GM19240 (cell line): ENCODE measurements at regions not wholly inside any gene's neighbourhood (a gene's known extent, or its start where the extent isn't known, plus 50 kb on each side); places are given as distances from the start of the nearest gene placed in this dataset.

Experiments
- DNase-seq: peaks from one replicate; pipeline ENCODE4 v3.0.0; 2011; ENCODE audit warnings: low spot score; ENCODE audit not compliant: insufficient read length

- DNase-seq, result no peak
Measured at GRCh38 chr3:105051111-105051510, 315.6 kb upstream of the ALCAM start.

- no peak for DNase-seq
Measured at GRCh38 chr3:105051972-105052371, 314.7 kb upstream of the ALCAM start.

DNA sequence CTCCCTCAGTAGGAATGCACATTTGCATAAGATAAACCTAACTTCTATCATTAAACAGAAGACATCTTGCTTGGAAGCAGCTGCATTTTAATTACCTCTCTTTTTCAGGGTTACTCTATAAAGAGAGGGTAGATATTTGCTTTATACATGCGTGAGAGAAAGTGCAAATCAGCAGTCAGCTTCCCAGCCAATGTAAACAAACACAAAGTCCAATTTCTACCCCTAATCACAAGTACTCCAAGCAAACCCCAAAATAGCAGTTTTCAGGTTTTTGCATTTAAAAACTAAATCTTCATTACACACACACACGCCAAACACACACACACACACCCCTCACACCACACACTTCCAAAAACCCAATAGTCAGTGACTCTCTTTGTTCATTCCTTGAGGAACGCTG is 303.9 kb upstream of the ALCAM start:
- no peak for DNase-seq

DNA sequence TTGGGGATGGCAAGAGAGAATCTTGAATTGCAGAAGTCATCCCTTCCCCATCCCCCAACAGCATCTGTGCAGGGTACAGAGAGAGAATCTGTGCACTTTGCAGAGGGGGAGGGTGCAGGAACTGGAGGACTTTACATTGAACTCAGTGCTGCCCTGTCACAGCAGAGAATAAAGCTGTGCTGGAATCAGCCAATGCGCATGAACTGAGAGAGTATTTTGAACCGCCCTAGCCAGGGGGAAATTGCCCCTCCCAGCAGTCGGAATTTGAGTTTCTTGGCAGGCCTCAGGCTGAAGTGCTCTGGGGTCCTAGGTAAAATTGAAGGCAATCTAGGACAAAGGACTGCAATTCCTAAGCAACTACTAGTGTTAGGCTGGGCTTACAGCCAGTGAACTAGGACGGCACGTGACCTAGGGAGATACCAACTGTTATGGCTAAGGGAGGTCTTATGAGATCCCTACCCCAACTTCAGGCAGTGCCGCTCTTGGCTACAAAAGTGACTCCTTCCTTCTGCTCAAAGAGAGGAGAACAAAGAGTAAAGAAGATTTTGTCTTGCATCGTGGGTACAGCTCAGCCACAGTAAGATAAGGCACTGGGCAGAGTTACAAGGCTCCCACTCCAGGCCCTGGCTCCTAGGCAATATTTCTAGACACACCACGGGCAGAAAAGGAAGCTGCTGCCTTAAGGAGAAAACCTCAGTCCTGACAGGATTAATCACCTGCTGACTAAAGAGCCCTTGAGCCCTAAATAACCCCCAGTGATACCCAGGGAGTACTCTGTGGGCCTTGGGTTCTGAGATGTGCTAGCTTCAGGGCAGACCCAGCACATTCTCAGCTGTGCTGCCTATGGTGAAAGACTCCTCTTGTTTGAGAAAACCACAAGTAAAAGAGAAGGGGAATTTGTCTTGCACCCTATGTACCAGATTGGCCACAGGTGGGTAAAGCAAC is 300.5 kb upstream of the ALCAM start:
- DNase-seq, result no peak

DNA sequence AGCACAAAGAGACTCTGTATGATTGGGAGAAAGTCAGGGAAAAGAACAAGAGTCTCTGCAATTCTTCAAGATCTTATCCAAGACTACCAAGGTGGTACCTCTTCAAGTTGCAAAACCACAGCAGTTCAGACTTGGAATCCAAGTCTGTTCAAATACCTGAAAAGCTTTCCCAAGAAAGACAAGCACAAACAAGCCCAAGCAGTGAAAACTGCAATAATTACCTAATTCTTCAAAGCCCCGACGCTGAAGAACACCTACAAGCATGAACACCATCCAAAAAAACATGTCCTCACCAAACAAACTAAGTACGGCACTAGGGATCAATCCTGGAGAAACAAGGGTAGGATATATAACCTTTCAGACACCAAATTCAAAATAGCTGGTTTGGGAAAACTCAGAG is 299.3 kb upstream of the ALCAM start:
- no peak for DNase-seq

- DNase-seq, result no peak
Measured at GRCh38 chr3:105077060-105077822, 289.5 kb upstream of the ALCAM start.

DNA sequence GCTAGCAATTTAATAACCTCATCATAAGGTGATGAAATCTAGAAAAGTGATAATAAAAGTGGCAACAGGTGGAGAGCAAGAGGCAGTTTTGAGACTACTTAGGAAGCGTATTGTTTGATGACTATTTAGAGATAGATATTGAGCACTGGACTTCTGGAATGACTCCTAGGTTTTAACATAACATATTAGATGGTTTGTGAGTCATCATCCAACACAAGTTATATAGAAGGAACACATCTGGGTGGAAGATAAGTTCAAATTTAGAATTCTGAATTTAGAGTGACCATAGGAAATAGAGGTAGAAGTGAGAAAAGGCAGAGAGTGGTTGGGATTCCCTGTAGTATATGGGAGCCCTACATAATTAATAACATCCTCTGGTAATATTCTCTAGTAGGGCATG is 282.8 kb upstream of the ALCAM start:
- no peak for DNase-seq

DNA sequence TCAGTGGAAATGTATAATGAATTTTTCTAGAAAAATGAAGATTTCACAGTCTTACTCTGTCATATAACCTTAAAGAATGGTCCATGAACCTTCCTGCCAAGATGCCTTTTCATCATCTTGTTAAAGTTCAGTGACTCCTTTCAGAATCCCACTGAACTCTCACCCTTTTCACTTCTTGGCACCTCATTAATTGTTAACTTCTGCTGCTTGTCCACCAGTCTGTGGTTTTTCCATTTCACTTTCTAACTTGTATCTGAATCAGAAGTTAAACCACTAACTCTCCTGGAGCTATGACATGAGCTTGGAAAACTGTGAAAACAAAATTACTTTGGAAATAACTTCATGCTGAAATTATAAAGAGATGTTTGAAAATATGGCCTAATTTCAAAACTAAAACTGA is 281.2 kb upstream of the ALCAM start:
- DNase-seq, result no peak

- DNase-seq, result no peak
Measured at GRCh38 chr3:105093371-105094252, 273.1 kb upstream of the ALCAM start.

DNA sequence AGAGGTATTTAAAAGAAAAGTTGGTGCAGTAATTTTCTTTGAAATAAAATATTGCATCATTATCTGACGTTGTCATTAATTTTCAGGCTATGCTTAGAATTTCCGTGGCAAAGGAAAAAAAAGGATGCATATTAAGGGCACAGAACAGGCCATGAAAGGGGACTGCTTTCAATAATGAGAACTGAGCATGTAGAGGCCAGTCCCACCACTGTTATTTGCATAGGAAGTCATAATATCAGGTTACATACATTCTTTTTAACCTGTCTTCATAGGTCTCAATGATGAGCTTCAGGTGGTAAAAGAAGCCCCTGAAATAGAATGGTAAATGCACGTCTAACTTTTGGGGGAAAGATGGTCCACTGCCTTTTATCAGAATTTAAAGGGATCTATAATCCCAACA is 272.1 kb upstream of the ALCAM start:
- DNase-seq, result no peak

- no peak for DNase-seq
Measured at GRCh38 chr3:105096071-105096470, 270.6 kb upstream of the ALCAM start.

DNA sequence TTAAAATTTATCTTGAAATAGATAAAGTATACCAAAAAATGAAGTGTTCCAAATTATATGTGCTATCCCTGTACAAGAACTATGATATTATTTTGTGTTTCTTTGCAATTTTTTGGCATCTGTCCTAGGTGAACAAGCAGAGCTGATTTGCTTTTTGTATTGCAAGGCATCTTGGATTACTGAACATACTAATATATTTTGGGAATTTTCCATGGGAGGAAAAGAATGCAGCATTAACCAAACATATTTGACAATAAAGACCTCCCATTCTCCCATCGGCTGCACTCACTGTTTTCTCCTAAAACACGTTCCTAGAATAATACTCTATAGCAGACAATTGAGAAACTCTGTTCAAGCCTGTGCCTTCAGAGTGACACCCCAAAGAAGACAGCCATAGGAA is 265.1 kb upstream of the ALCAM start:
- no peak for DNase-seq

GRCh38 chr3:105103139-105103538 is 263.6 kb upstream of the ALCAM start:
- no peak for DNase-seq

- no peak for DNase-seq
Measured at GRCh38 chr3:105108823-105109222, 257.9 kb upstream of the ALCAM start.

GRCh38 chr3:105118905-105119304 is 247.8 kb upstream of the ALCAM start:
- no peak for DNase-seq

- DNase-seq, result no peak
Measured at GRCh38 chr3:105119801-105120340, 246.8 kb upstream of the ALCAM start.

DNA sequence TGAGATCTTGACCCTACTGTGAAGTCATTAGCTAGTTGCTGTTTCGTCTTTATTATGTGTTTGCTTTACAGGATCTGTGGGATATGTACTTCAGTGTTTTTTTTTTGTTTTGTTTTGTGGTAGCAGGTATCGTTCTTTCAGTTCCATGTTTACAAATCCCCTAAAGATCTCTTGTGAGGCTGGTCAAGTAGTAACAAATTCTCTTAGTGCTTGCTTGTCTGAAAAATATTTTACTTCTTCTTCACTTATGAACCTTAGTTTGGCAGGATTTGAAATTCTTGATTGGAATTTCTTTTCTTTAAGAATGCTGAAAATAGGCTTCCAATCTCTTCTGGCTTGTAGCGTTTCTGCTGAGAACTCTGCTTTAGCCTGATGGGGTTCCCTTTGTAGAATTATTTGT is 235.8 kb upstream of the ALCAM start:
- DNase-seq, result no peak

DNA sequence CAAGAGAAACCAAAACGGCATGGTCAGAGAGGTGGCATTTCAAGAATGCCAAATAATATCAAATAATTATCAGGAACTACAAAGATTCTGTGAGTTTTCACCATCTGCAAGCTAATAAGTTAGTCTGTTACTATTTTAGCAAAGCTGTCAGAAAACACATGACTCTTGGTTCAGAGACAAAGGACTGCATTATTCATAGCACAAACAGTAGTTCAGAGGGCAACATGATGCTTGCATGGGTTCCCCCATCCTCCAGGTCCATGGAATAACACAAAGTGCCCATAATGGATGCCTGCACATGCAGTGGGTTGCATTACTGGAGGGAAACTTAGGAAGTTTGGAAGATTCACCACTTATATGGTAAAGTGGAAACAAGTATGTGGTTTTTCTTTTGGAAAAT is 228.8 kb upstream of the ALCAM start:
- no peak for DNase-seq

DNA sequence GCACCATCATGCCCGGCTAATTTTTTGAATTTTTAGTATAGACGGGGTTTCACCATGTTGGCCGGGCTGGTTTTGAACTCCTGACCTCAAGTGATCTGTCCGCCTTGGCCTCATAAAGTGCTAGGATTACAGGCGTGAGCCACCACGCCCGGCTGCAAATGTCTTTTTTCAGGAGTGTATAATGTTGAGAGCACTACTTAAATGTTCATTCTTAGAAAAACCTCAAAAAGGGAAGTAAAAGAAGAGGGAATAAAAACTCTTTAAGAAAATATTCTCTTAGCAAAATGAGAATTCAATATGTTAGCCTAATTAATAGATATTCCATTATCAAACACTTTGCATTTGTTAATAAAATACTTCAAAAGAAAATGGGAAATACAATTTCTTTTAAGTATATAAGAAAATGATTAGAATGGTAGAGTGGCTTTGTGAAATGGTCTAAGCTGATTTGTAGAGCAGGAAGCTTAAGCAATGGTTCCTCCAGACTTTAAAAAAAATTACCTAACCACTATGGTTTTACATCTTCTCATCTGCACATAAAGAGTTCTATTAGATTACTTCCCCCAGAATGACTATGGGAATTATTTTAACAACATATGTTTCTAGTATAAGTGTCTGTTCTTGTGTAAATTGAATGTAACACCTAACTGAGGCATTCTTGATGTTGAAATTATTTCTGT is 226.7 kb upstream of the ALCAM start:
- DNase-seq, result no peak

GRCh38 chr3:105140899-105141367 is 225.8 kb upstream of the ALCAM start:
- no peak for DNase-seq

- DNase-seq, result no peak
Measured at GRCh38 chr3:105144837-105145236, 221.9 kb upstream of the ALCAM start.
